Esophagus muscularis mucosa (tissue), 4 donors: ENCODE measurements at regions not wholly inside any gene's neighbourhood (a gene's known extent, or its start where the extent isn't known, plus 50 kb on each side); places are given as distances from the start of the nearest gene placed in this dataset.

Experiments
- DNase-seq: peaks from one replicate; pipeline ENCODE4 v3.0.0-alpha.2; 2017; ENCODE audit errors: extremely low spot score
- H3K27ac ChIP-seq, 4 donors: fragments of 200-600 bp; sonication (generic); replicated peaks in 1 of 4; 1 replicate in 3 of 4; 2 replicates in 1 of 4; pipeline ENCODE4 v1.5.1; 2016 to 2019; ENCODE audit warnings: mild to moderate bottlenecking in 1 of 4
- H3K27me3 ChIP-seq, 4 donors: fragments of 200-600 bp; sonication (generic); one replicate each; pipeline versions ENCODE4 v1.5.1 to v1.6.0; 2016 to 2019
- H3K36me3 ChIP-seq, 4 donors: fragments of 200-600 bp; sonication (generic); one replicate each; pipeline ENCODE4 v1.5.1; 2016 to 2019
- H3K4me1 ChIP-seq, 4 donors: fragments of 200-600 bp; sonication (generic); one replicate each; pipeline ENCODE4 v1.5.1; 2016 to 2019
- H3K4me3 ChIP-seq, 4 donors: fragments of 200-600 bp; sonication (generic); 1 replicate in 2 of 4; 2 replicates in 2 of 4; pipeline ENCODE4 v1.5.1; 2016 to 2019; ENCODE audit warnings: mild to moderate bottlenecking in 4 of 4, moderate library complexity in 1 of 4
- H3K9me3 ChIP-seq, 4 donors: fragments of 200-600 bp; sonication (generic); 1 replicate in 3 of 4; 2 replicates in 1 of 4; pipeline ENCODE4 v1.5.1; 2016 to 2019
- CTCF ChIP-seq, 3 experiments: fragments of 200-600 bp in 2 of 3; fragments of 450-650 bp in 1 of 3; sonication (generic) in 2 of 3; IDR thresholded peaks; one replicate each; pipeline ENCODE4 v1.5.1; 2017 to 2019; ENCODE audit warnings: antibody characterized with exemption in 3 of 3, mild to moderate bottlenecking in 2 of 3, moderate library complexity in 1 of 3
- EP300 ChIP-seq: sonication (generic); formaldehyde crosslinking; IDR thresholded peaks from one replicate; pipeline ENCODE4 v1.6.1; 2017; ENCODE audit warnings: antibody characterized with exemption
- POLR2A ChIP-seq: fragments of 450-650 bp; IDR thresholded peaks from one replicate; pipeline ENCODE4 v1.6.1; 2017; ENCODE audit warnings: antibody characterized with exemption, moderate library complexity, mild to moderate bottlenecking, low read depth
- POLR2AphosphoS5 ChIP-seq, 2 donors: sonication (generic); formaldehyde crosslinking; IDR thresholded peaks; one replicate each; pipeline ENCODE4 v1.6.1; 2017; ENCODE audit warnings: antibody characterized with exemption in 2 of 2
- WGBS: methylation state at CpG from one replicate; pipeline ENCODE4 v1.1.5; 2018; 5-methylcytosine and 5-hydroxymethylcytosine counted together
- intact Hi-C: fragments of 100-400 bp; cut with DNase I; formaldehyde crosslinking; loops from one replicate; pipeline ENCODE4 v1.15.1; 2023

DNA sequence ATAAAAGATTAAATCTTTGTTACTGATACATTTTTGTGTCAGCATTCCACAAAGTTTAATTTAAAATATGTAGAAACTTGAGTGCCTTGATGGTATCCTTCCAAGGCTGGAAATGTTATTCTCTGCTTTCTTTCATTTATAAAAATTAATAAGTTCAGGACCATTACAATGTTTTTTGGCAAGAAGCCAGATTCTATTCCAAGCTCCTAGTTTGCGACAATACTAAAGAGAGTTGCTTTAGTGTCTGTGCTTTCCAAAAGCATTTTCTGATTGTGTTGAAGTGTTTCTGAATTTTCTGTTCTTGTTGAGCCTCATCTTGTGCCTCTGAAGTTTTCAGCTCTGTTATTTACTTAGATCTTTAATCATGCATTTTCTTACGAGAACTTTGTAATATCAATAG, 516.2 kb downstream of the KCTD8 start:
- H3K36me3 ChIP-seq: no peaks in the 10 kb centered on the region
- H3K4me3 ChIP-seq: no peak overlapping the region
- WGBS: 61% methylated on average over 2 of the region's 2 CpGs
- intact Hi-C loops: no loop called here
- TF ChIP-seq POLR2AphosphoS5 (IDR thresholded peaks at IDR 0.05): no peak
- no peak for TF ChIP-seq POLR2A
- TF ChIP-seq EP300: no peak
- no peak for TF ChIP-seq CTCF (IDR thresholded peaks at IDR 0.05)
- no peaks in the 10 kb centered on the region for H3K9me3 ChIP-seq
- H3K4me1 ChIP-seq: no peaks in the 10 kb centered on the region
- H3K27ac ChIP-seq: no peak overlapping the region
- H3K27me3 ChIP-seq: no peaks in the 10 kb centered on the region
- DNase-seq: no peak

- no peaks in the 10 kb centered on the region for H3K4me1 ChIP-seq
- no peaks in the 10 kb centered on the region for H3K36me3 ChIP-seq
- H3K4me3 ChIP-seq: no peak overlapping the region
- no peak overlapping the region for H3K27ac ChIP-seq
- no peak for DNase-seq
- intact Hi-C loops: no loop called here
- WGBS: 68% methylated on average over 1 of the region's 1 CpG
- H3K9me3 ChIP-seq: no peaks in the 10 kb centered on the region
- no peak for TF ChIP-seq CTCF (IDR thresholded peaks at IDR 0.05)
- H3K27me3 ChIP-seq: no peaks in the 10 kb centered on the region
These were observed 504.6 kb downstream of the KCTD8 start for GRCh38 chr4:43943998-43944397.

DNA sequence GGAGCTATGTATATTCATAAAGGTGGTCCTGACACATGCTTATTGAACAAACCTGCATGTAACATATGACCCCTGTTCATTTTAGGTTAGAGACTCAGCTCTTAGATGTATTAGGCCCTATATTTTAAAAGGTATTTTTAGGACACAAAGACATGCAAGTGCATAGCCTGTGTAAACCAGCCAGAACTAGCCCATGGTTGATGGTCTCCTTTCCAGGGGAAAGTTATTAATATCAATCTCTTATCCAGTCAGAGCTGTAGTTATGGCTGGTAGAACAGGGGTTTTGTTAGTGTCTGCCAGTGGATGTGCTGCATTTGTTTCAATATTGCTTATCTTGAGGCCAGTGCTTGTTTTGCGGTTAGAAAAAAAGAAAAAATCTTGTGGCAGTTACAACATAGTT, 488.6 kb downstream of the KCTD8 start:
- no peaks in the 10 kb centered on the region for H3K4me1 ChIP-seq
- H3K27ac ChIP-seq: no peak overlapping the region
- DNase-seq: no peak
- H3K9me3 ChIP-seq: no peaks in the 10 kb centered on the region
- H3K27me3 ChIP-seq: no peaks in the 10 kb centered on the region
- 85% methylated on average over 1 of the region's 1 CpG for WGBS
- no peaks in the 10 kb centered on the region for H3K36me3 ChIP-seq
- intact Hi-C loops: no loop called here
- no peak for TF ChIP-seq EP300
- TF ChIP-seq POLR2A: no peak
- no peak for TF ChIP-seq POLR2AphosphoS5 (IDR thresholded peaks at IDR 0.05)
- TF ChIP-seq CTCF (IDR thresholded peaks at IDR 0.05): no peak
- no peak overlapping the region for H3K4me3 ChIP-seq

GRCh38 chr4:43968011-43968410, 480.6 kb downstream of the KCTD8 start:
- H3K4me1 ChIP-seq: no peaks in the 10 kb centered on the region
- no peak for DNase-seq
- no peaks in the 10 kb centered on the region for H3K27me3 ChIP-seq
- intact Hi-C loops: no loop called here
- TF ChIP-seq CTCF (IDR thresholded peaks at IDR 0.05): no peak
- no peak for TF ChIP-seq POLR2A
- TF ChIP-seq EP300: no peak
- no peak for TF ChIP-seq POLR2AphosphoS5 (IDR thresholded peaks at IDR 0.05)
- H3K4me3 ChIP-seq: no peak overlapping the region
- H3K9me3 ChIP-seq: no peaks in the 10 kb centered on the region
- H3K36me3 ChIP-seq: no peaks in the 10 kb centered on the region
- no peak overlapping the region for H3K27ac ChIP-seq
- 98% methylated on average over 9 of the region's 9 CpGs for WGBS

- intact Hi-C loops: no loop called here
- H3K27me3 ChIP-seq: no peaks in the 10 kb centered on the region
- TF ChIP-seq EP300: no peak
- no peak for TF ChIP-seq POLR2A
- no peak for TF ChIP-seq POLR2AphosphoS5 (IDR thresholded peaks at IDR 0.05)
- no peak for TF ChIP-seq CTCF (IDR thresholded peaks at IDR 0.05)
- no peaks in the 10 kb centered on the region for H3K9me3 ChIP-seq
- H3K4me3 ChIP-seq: no peak overlapping the region
- WGBS: 93% methylated on average over 1 of the region's 1 CpG
- no peaks in the 10 kb centered on the region for H3K36me3 ChIP-seq
- no peak for DNase-seq
- no peak overlapping the region for H3K27ac ChIP-seq
- H3K4me1 ChIP-seq: no peaks in the 10 kb centered on the region
These were observed 465.0 kb downstream of the KCTD8 start for GRCh38 chr4:43983610-43984009.
